HCT116 (cell line): ENCODE measurements at regions not wholly inside any gene's neighbourhood (a gene's known extent, or its start where the extent isn't known, plus 50 kb on each side); places are given as distances from the start of the nearest gene placed in this dataset.

Source experiments
- ATAC-seq: fragments of 200-7000 bp; cut with Tn5 transposase; 2 replicates; pipeline ENCODE4 v1.9.1; 2020; ENCODE audit warnings: mild to moderate bottlenecking, moderate library complexity
- BruUV-seq: library from RNA; stranded (reverse); fragments of 400-500 nt; replicated peaks from 2 replicates; lab custom pipeline; 2021; lab: Mats Ljungman, UMichigan
- CTCF ChIA-PET: fragments of 300-600 bp; sonication (Branson Sonifier 250); formaldehyde crosslinking; loops from one replicate; lab custom pipeline; 2021; ENCODE audit warnings: antibody characterized with exemption; lab: Charles Lee
- POLR2A ChIA-PET: fragments of 300-600, 350-600 bp; sonication (Branson Sonifier 250); formaldehyde crosslinking; loops from one replicate; lab custom pipeline; 2021; ENCODE audit warnings: antibody characterized with exemption; lab: Charles Lee
- RAD21 ChIA-PET, 2 experiments: fragments of 300-600 bp; sonication (Branson Sonifier 250); formaldehyde crosslinking; loops; one replicate each; lab custom pipeline; 2023; ENCODE audit warnings: low total read pairs in 2 of 2; ENCODE audit not compliant: uncharacterized antibody in 2 of 2, unreplicated experiment in 2 of 2, low non-redundant PET in 1 of 2; lab: Charles Lee
- DNase-seq: peaks from one replicate; pipeline ENCODE4 v3.0.0-alpha.2; 2010; ENCODE audit warnings: low read depth, low spot score
- H2AFZ ChIP-seq: fragments of 200-600 bp; shearing (Covaris generic), sonication (generic); 2 replicates; pipeline ENCODE4 v1.6.1; 2017; ENCODE audit warnings: low read depth, mixed run types, mixed read lengths, antibody characterized with exemption, low read length; ENCODE audit not compliant: poor library complexity, severe bottlenecking
- H3K27ac ChIP-seq: 2 replicates; pipeline ENCODE4 v1.5.1; 2012; ENCODE audit warnings: low read depth, low read length
- H3K27me3 ChIP-seq: fragments of 200-600 bp; sonication (generic); 2 replicates; pipeline ENCODE4 v1.6.1; 2016; ENCODE audit warnings: mixed run types, low read length, mixed read lengths; ENCODE audit not compliant: insufficient read depth
- H3K36me3 ChIP-seq, 2 experiments: fragments of 200-500 bp in 1 of 2; fragments of 200-600 bp in 1 of 2; sonication (Bioruptor generic) in 1 of 2; sonication (generic) in 1 of 2; 2 replicates each; pipeline versions ENCODE4 v1.5.1 to v1.6.1; 2014 to 2016; ENCODE audit warnings: low read length in 2 of 2, inconsistent platforms in 1 of 2, mixed read lengths in 1 of 2, mixed run types in 1 of 2; ENCODE audit not compliant: insufficient read depth in 2 of 2, control insufficient read depth in 1 of 2
- H3K4me1 ChIP-seq, 2 experiments: fragments of 200-600 bp in 1 of 2; sonication (generic) in 1 of 2; 2 replicates each; pipeline versions ENCODE4 v1.5.1 to v1.6.1; 2012 to 2017; ENCODE audit warnings: low read length in 2 of 2, inconsistent platforms in 1 of 2, mild to moderate bottlenecking in 1 of 2, mixed read lengths in 1 of 2, mixed run types in 1 of 2, moderate library complexity in 1 of 2; ENCODE audit not compliant: insufficient read depth in 2 of 2, control insufficient read depth in 1 of 2
- H3K4me2 ChIP-seq: fragments of 200-600 bp; sonication (generic); 2 replicates; pipeline ENCODE4 v1.6.1; 2017; ENCODE audit warnings: mixed run types, low read length, mixed read lengths
- H3K4me3 ChIP-seq, 2 experiments: fragments of 200-600 bp in 1 of 2; sonication (generic) in 1 of 2; replicated peaks in 1 of 2; 2 replicates each; pipeline ENCODE4 v1.5.1; 2011 to 2016; ENCODE audit warnings: low read length in 2 of 2, control low read depth in 1 of 2, low read depth in 1 of 2, mild to moderate bottlenecking in 1 of 2, mixed read lengths in 1 of 2, mixed run types in 1 of 2
- H3K79me2 ChIP-seq: fragments of 200-600 bp; sonication (generic); 2 replicates; pipeline ENCODE4 v1.6.1; 2017; ENCODE audit warnings: mild to moderate bottlenecking, mixed run types, low read length, moderate library complexity, mixed read lengths; ENCODE audit not compliant: insufficient read depth
- H3K9ac ChIP-seq: fragments of 200-600 bp; sonication (generic); 2 replicates; pipeline ENCODE4 v1.6.1; 2016; ENCODE audit warnings: low read length, mixed read lengths
- H3K9me2 ChIP-seq: fragments of 200-600 bp; sonication (generic), shearing (Covaris generic); 2 replicates; pipeline ENCODE4 v1.6.1; 2017; ENCODE audit warnings: mixed run types, mild to moderate bottlenecking, moderate library complexity; ENCODE audit not compliant: insufficient read depth
- H3K9me3 ChIP-seq, 2 experiments: fragments of 200-500 bp in 1 of 2; fragments of 200-600 bp in 1 of 2; sonication (Bioruptor generic) in 1 of 2; sonication (generic) in 1 of 2; 2 replicates each; pipeline ENCODE4 v1.6.1; 2014 to 2017; ENCODE audit warnings: low read length in 2 of 2, mixed read lengths in 2 of 2, inconsistent platforms in 1 of 2, low read depth in 1 of 2, mild to moderate bottlenecking in 1 of 2, mixed run types in 1 of 2, moderate library complexity in 1 of 2; ENCODE audit not compliant: control insufficient read depth in 1 of 2, insufficient read depth in 1 of 2
- H4K20me1 ChIP-seq: fragments of 200-600 bp; sonication (generic), shearing (Covaris generic); 2 replicates; pipeline ENCODE4 v1.6.1; 2017; ENCODE audit warnings: mixed run types, mild to moderate bottlenecking, moderate library complexity; ENCODE audit not compliant: insufficient read depth
- ATF3 ChIP-seq: IDR thresholded peaks from 2 replicates; pipeline ENCODE4 v1.6.1; 2012
- CEBPB ChIP-seq: IDR thresholded peaks from 2 replicates; pipeline ENCODE4 v1.6.1; 2012; ENCODE audit warnings: low read depth
- EGR1 ChIP-seq: IDR thresholded peaks from 2 replicates; pipeline ENCODE4 v1.6.1; 2012; ENCODE audit warnings: low read depth
- ELF1 ChIP-seq: IDR thresholded peaks from 2 replicates; pipeline ENCODE4 v1.6.1; 2012; ENCODE audit warnings: low read depth, borderline replicate concordance
- FOSL1 ChIP-seq: IDR thresholded peaks from 2 replicates; pipeline ENCODE4 v1.6.1; 2012; ENCODE audit warnings: low read depth
- POLR2A ChIP-seq: IDR thresholded peaks from 2 replicates; pipeline ENCODE4 v1.7.0; 2011; ENCODE audit warnings: borderline replicate concordance; ENCODE audit not compliant: insufficient read depth, insufficient read length; ENCODE audit errors: extremely low read depth
- POLR2AphosphoS5 ChIP-seq: IDR thresholded peaks from 2 replicates; pipeline ENCODE4 v1.6.1; 2011; ENCODE audit warnings: mild to moderate bottlenecking, low read depth, low read length, moderate library complexity
- RAD21 ChIP-seq: IDR thresholded peaks from 2 replicates; pipeline ENCODE4 v1.6.1; 2012; ENCODE audit warnings: low read depth, mild to moderate bottlenecking
- REST ChIP-seq: IDR thresholded peaks from 2 replicates; pipeline ENCODE4 v1.6.1; 2012; ENCODE audit warnings: low read depth
- SIN3A ChIP-seq: IDR thresholded peaks from 2 replicates; pipeline ENCODE4 v1.6.1; 2012; ENCODE audit warnings: low read depth
- SRF ChIP-seq: IDR thresholded peaks from 2 replicates; pipeline ENCODE4 v1.6.1; 2012; ENCODE audit warnings: low read depth
- TCF7L2 ChIP-seq: IDR thresholded peaks from 2 replicates; pipeline ENCODE4 v1.7.0; 2011; ENCODE audit warnings: borderline replicate concordance, inconsistent platforms; ENCODE audit not compliant: insufficient read depth, insufficient read length; ENCODE audit errors: extremely low read depth
- YY1 ChIP-seq: IDR thresholded peaks from 2 replicates; pipeline ENCODE4 v1.6.1; 2011; ENCODE audit warnings: low read length, low read depth, moderate library complexity, mild to moderate bottlenecking; ENCODE audit not compliant: insufficient replicate concordance; ENCODE audit errors: extremely low read depth
- ZBTB33 ChIP-seq: IDR thresholded peaks from 2 replicates; pipeline ENCODE4 v1.6.1; 2011; ENCODE audit warnings: mild to moderate bottlenecking, low read length, moderate library complexity; ENCODE audit not compliant: insufficient replicate concordance; ENCODE audit errors: extremely low read depth
- ZFX ChIP-seq: fragments of 450-650 bp; IDR thresholded peaks from 2 replicates; pipeline ENCODE4 v1.6.1; 2017
- ZNF274 ChIP-seq: fragments of 200-500 bp; sonication (Bioruptor generic); IDR thresholded peaks from 2 replicates; pipeline ENCODE4 v1.6.1; 2014; ENCODE audit warnings: mild to moderate bottlenecking, low read depth, low read length, inconsistent platforms
- intact Hi-C: fragments of 100-400 bp; cut with micrococcal nuclease; formaldehyde crosslinking; loops from 2 replicates; pipeline ENCODE4 v1.10.0; 2022
- TF ChIP-seq, protein P1 (sequence below), 3 experiments: fragments of 200-600 bp in 1 of 3; sonication (generic) in 1 of 3; IDR thresholded peaks in 2 of 3; conservative IDR thresholded peaks in 1 of 3; 2 replicates each; pipeline ENCODE4 v1.5.1; 2012 to 2017; ENCODE audit warnings: low read depth in 2 of 3, low read length in 2 of 3, antibody characterized with exemption in 1 of 3, borderline replicate concordance in 1 of 3, control low read depth in 1 of 3, mild to moderate bottlenecking in 1 of 3, mixed read lengths in 1 of 3, mixed run types in 1 of 3, moderate library complexity in 1 of 3; ENCODE audit not compliant: insufficient read depth in 1 of 3

DNA sequence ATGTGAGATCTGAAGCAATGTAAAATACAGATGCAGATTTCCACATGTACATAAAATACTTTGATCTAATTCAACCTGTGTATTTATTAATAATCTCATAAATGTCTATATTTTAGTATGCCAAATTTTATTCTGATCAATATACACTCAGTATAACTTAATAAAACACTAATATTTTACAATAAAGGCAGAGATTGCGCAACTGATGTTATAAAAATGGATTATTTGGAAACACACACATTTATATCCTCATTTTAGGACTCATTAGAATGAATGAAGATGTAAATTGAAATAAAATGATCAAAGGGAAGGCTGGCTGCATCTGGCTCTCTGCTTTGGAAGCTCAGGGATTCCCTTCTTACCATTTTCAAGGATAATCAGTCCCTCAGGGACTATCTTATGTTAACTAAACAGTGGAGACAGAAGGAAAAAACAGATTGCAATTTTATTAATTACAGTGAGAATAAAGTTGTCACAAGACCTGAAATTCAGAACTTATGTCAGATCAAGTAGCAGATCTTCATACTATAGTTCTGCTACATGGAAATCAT, 900.9 kb upstream of the EPHA5 start (continued):
- TF ChIP-seq ZBTB33, result no peak
- TF ChIP-seq ELF1, result no peak
- TF ChIP-seq POLR2A, result no peak
- no peak for TF ChIP-seq POLR2AphosphoS5
- TF ChIP-seq, all 23 proteins: peak for 0

GRCh38 chr4:66569228-66569627, 898.9 kb upstream of the EPHA5 start:
- Histone ChIP-seq H3K4me3 (no peak overlapping the region), H3K36me3 (no peaks in the 10 kb centered on the region), H3K9me3 (peaks cover 5 to 10% of the 10 kb centered on the region in 2 experiments; a peak in 2 of 4 replicates), H3K9ac (no peak overlapping the region), H3K27ac (no peak overlapping the region), H3K4me2 (no peak overlapping the region), H3K27me3 (no peaks in the 10 kb centered on the region), H3K4me1 (no peaks in the 10 kb centered on the region), H3K9me2 (no peaks in the 10 kb centered on the region), H2AFZ (no peak overlapping the region), H3K79me2 (no peaks in the 10 kb centered on the region), H4K20me1 (no peaks in the 10 kb centered on the region)
- ATAC-seq (no peak), DNase-seq (no peak)
- intact Hi-C loops, result no loop called here
- CTCF ChIA-PET, result no interaction called here
- RAD21 ChIA-PET, result no interaction called here
- BruUV-seq, result no TSS peak
- POLR2A ChIA-PET, result no interaction called here
- TF ChIP-seq FOSL1, result no peak
- TF ChIP-seq RAD21, result no peak
- no peak for TF ChIP-seq ATF3
- no peak for TF ChIP-seq ELF1
- TF ChIP-seq POLR2A, result no peak
- no peak for TF ChIP-seq CEBPB
- no peak for TF ChIP-seq SRF
- TF ChIP-seq, protein P1, sequence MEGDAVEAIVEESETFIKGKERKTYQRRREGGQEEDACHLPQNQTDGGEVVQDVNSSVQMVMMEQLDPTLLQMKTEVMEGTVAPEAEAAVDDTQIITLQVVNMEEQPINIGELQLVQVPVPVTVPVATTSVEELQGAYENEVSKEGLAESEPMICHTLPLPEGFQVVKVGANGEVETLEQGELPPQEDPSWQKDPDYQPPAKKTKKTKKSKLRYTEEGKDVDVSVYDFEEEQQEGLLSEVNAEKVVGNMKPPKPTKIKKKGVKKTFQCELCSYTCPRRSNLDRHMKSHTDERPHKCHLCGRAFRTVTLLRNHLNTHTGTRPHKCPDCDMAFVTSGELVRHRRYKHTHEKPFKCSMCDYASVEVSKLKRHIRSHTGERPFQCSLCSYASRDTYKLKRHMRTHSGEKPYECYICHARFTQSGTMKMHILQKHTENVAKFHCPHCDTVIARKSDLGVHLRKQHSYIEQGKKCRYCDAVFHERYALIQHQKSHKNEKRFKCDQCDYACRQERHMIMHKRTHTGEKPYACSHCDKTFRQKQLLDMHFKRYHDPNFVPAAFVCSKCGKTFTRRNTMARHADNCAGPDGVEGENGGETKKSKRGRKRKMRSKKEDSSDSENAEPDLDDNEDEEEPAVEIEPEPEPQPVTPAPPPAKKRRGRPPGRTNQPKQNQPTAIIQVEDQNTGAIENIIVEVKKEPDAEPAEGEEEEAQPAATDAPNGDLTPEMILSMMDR (IDR thresholded peaks at IDR 0.05 in 2 of 3, conservative IDR thresholded peaks at IDR 0.05 in 1 of 3; ENCODE audit: borderline replicate concordance in 1 of 3, insufficient read depth in 1 of 3, low read depth in 2 of 3, low read length in 2 of 3), result no peak
- no peak for TF ChIP-seq EGR1
- no peak for TF ChIP-seq ZNF274
- no peak for TF ChIP-seq TCF7L2
- TF ChIP-seq ZFX, result no peak
- TF ChIP-seq YY1, result no peak
- no peak for TF ChIP-seq REST
- no peak for TF ChIP-seq SIN3A
